CD14-positive monocyte (primary cell): ENCODE measurements at regions not wholly inside any gene's neighbourhood (a gene's known extent, or its start where the extent isn't known, plus 50 kb on each side); places are given as distances from the start of the nearest gene placed in this dataset.

Experiments
- DNase-seq, 3 donors: peaks; one replicate each; pipeline ENCODE4 v3.0.0-alpha.2; 2011 to 2022
- H2AFZ ChIP-seq: 2 replicates; pipeline ENCODE4 v1.6.0; 2012; ENCODE audit warnings: mild to moderate bottlenecking, low read depth, low read length, inconsistent platforms; ENCODE audit not compliant: insufficient read depth, poor library complexity, severe bottlenecking
- H3K27ac ChIP-seq, 2 donors: 1 replicate in 1 of 2; 2 replicates in 1 of 2; pipeline ENCODE4 v1.5.1; 2012 to 2013; ENCODE audit warnings: low read length in 2 of 2, control low read depth in 1 of 2, inconsistent platforms in 1 of 2, low read depth in 1 of 2, mild to moderate bottlenecking in 1 of 2
- H3K27me3 ChIP-seq, 2 donors: one replicate each; pipeline versions ENCODE4 v1.6.0 to v1.6.1; 2011 to 2013; ENCODE audit warnings: low read length in 2 of 2; ENCODE audit not compliant: control insufficient read depth in 2 of 2, insufficient read depth in 2 of 2
- H3K36me3 ChIP-seq, 2 donors: replicated peaks in 1 of 2; 1 replicate in 1 of 2; 2 replicates in 1 of 2; pipeline versions ENCODE4 v1.5.1 to v1.6.1; 2012 to 2013; ENCODE audit warnings: low read length in 2 of 2, control low read depth in 1 of 2, inconsistent platforms in 1 of 2, mild to moderate bottlenecking in 1 of 2; ENCODE audit not compliant: insufficient read depth in 2 of 2, control insufficient read depth in 1 of 2
- H3K4me1 ChIP-seq, 2 donors: 1 replicate in 1 of 2; 2 replicates in 1 of 2; pipeline versions ENCODE4 v1.5.1 to v1.6.1; 2012 to 2013; ENCODE audit warnings: low read length in 2 of 2, control low read depth in 1 of 2, inconsistent platforms in 1 of 2, mild to moderate bottlenecking in 1 of 2, moderate library complexity in 1 of 2; ENCODE audit not compliant: insufficient read depth in 2 of 2, control insufficient read depth in 1 of 2
- H3K4me2 ChIP-seq: replicated peaks from 2 replicates; pipeline ENCODE3; 2012; ENCODE audit warnings: low read length, moderate library complexity, mild to moderate bottlenecking; ENCODE audit not compliant: poor library complexity, severe bottlenecking; ENCODE audit errors: extremely low read depth
- H3K4me3 ChIP-seq, 3 experiments: fragments of 200-600 bp in 1 of 3; sonication (generic) in 1 of 3; replicated peaks in 1 of 3; 1 replicate in 2 of 3; 2 replicates in 1 of 3; pipeline ENCODE4 v1.5.1; 2011 to 2013; ENCODE audit warnings: low read length in 3 of 3, mild to moderate bottlenecking in 3 of 3, control low read depth in 2 of 3, low read depth in 2 of 3, inconsistent platforms in 1 of 3, moderate library complexity in 1 of 3
- H3K79me2 ChIP-seq: 2 replicates; pipeline ENCODE4 v1.6.0; 2012; ENCODE audit warnings: mild to moderate bottlenecking, control low read depth, inconsistent platforms, low read length, moderate library complexity; ENCODE audit not compliant: insufficient read depth
- H3K9ac ChIP-seq: 2 replicates; pipeline ENCODE4 v1.6.0; 2017; ENCODE audit warnings: low read length, mild to moderate bottlenecking; ENCODE audit not compliant: insufficient read depth, poor library complexity, severe bottlenecking
- H3K9me3 ChIP-seq, 2 donors: replicated peaks in 1 of 2; 1 replicate in 1 of 2; 2 replicates in 1 of 2; pipeline versions ENCODE4 v1.5.1 to v1.6.1; 2012 to 2013; ENCODE audit warnings: low read length in 2 of 2, control low read depth in 1 of 2; ENCODE audit not compliant: control insufficient read depth in 1 of 2, insufficient read depth in 1 of 2
- H4K20me1 ChIP-seq: 2 replicates; pipeline ENCODE4 v1.6.0; 2012; ENCODE audit warnings: mild to moderate bottlenecking, low read length, control low read depth, moderate library complexity; ENCODE audit not compliant: insufficient read depth
- H3K27ac Mint-ChIP-seq, 7 donors: one replicate each; pipeline ENCODE4 v1.8.0; 2020; ENCODE audit warnings: mild to moderate bottlenecking in 7 of 7, mixed read lengths in 7 of 7, moderate library complexity in 6 of 7, inconsistent platforms in 2 of 7
- H3K27me3 Mint-ChIP-seq, 3 donors: one replicate each; pipeline ENCODE4 v1.8.0; 2021 to 2022; ENCODE audit warnings: low read depth in 3 of 3, mild to moderate bottlenecking in 3 of 3, mixed read lengths in 3 of 3, moderate library complexity in 3 of 3, inconsistent platforms in 1 of 3
- H3K36me3 Mint-ChIP-seq, 2 donors: one replicate each; pipeline ENCODE4 v1.8.0; 2020; ENCODE audit warnings: mixed read lengths in 2 of 2, inconsistent platforms in 1 of 2, mild to moderate bottlenecking in 1 of 2
- H3K4me1 Mint-ChIP-seq: one replicate; pipeline ENCODE4 v1.8.0; 2020; ENCODE audit warnings: mild to moderate bottlenecking, mixed read lengths
- H3K4me3 Mint-ChIP-seq, 2 donors: one replicate each; pipeline ENCODE4 v1.8.0; 2020; ENCODE audit warnings: mild to moderate bottlenecking in 2 of 2, mixed read lengths in 2 of 2, moderate library complexity in 1 of 2
- H3K9me3 Mint-ChIP-seq, 7 donors: one replicate each; pipeline ENCODE4 v1.8.0; 2020 to 2022; ENCODE audit warnings: mixed read lengths in 7 of 7, mild to moderate bottlenecking in 6 of 7, moderate library complexity in 6 of 7, inconsistent platforms in 2 of 7
- whole genome bisulfite sequencing: methylation state at CpG from one replicate; pipeline ENCODE4 v1.1.5; 2013; ENCODE audit warnings: missing lambda C conversion rate; ENCODE audit not compliant: insufficient coverage; 5-methylcytosine and 5-hydroxymethylcytosine counted together
- intact Hi-C, 2 donors: fragments of 100-400 bp; cut with micrococcal nuclease; formaldehyde crosslinking; loops; one replicate each; pipeline versions ENCODE4 v1.15.0 to v1.15.1; 2023
- TF ChIP-seq, protein P1 (sequence below): fragments of 200-600 bp; IDR thresholded peaks from one replicate; pipeline ENCODE4 v1.8.0; 2022; ENCODE audit warnings: antibody characterized with exemption, mild to moderate bottlenecking

- Histone ChIP-seq H3K9me3 (no peaks in the 10 kb centered on the region), H3K27ac (no peak overlapping the region), H2AFZ (no peak overlapping the region), H3K4me3 (no peak overlapping the region), H3K79me2 (no peaks in the 10 kb centered on the region), H4K20me1 (no peaks in the 10 kb centered on the region), H3K4me2 (no peak overlapping the region), H3K36me3 (no peaks in the 10 kb centered on the region), H3K4me1 (no peaks in the 10 kb centered on the region), H3K9ac (no peak overlapping the region), H3K27me3 (no peaks in the 10 kb centered on the region)
- H3K4me3 Mint-ChIP-seq = no peak overlapping the region
- no peak overlapping the region for H3K27ac Mint-ChIP-seq
- no peaks in the 10 kb centered on the region for H3K27me3 Mint-ChIP-seq
- WGBS = no CpG with 5 or more reads among the region's 3 CpGs
- no peaks in the 10 kb centered on the region for H3K4me1 Mint-ChIP-seq
- TF ChIP-seq, protein P1, sequence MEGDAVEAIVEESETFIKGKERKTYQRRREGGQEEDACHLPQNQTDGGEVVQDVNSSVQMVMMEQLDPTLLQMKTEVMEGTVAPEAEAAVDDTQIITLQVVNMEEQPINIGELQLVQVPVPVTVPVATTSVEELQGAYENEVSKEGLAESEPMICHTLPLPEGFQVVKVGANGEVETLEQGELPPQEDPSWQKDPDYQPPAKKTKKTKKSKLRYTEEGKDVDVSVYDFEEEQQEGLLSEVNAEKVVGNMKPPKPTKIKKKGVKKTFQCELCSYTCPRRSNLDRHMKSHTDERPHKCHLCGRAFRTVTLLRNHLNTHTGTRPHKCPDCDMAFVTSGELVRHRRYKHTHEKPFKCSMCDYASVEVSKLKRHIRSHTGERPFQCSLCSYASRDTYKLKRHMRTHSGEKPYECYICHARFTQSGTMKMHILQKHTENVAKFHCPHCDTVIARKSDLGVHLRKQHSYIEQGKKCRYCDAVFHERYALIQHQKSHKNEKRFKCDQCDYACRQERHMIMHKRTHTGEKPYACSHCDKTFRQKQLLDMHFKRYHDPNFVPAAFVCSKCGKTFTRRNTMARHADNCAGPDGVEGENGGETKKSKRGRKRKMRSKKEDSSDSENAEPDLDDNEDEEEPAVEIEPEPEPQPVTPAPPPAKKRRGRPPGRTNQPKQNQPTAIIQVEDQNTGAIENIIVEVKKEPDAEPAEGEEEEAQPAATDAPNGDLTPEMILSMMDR = no peak
- H3K36me3 Mint-ChIP-seq = no peaks in the 10 kb centered on the region
- peaks cover 0 to 4% (median 0%) of the 10 kb centered on the region in 7 donors for H3K9me3 Mint-ChIP-seq
- intact Hi-C loops = no loop called here
- DNase-seq = no peak
Measured at GRCh38 chr6:121917263-121917829, 481.9 kb downstream of the GJA1 start.

GRCh38 chr6:121917834-121918559 lies 481.5 kb upstream of the HSF2 start:
- Histone ChIP-seq H3K4me3 (no peak overlapping the region), H2AFZ (no peak overlapping the region), H3K27ac (no peak overlapping the region), H4K20me1 (no peaks in the 10 kb centered on the region), H3K9ac (no peak overlapping the region), H3K4me1 (no peaks in the 10 kb centered on the region), H3K79me2 (no peaks in the 10 kb centered on the region), H3K9me3 (no peaks in the 10 kb centered on the region), H3K4me2 (no peak overlapping the region), H3K36me3 (no peaks in the 10 kb centered on the region), H3K27me3 (no peaks in the 10 kb centered on the region)
- Mint-ChIP-seq H3K27me3 (no peaks in the 10 kb centered on the region), H3K4me1 (no peaks in the 10 kb centered on the region), H3K36me3 (no peaks in the 10 kb centered on the region), H3K9me3 (peaks cover 0 to 4% (median 0%) of the 10 kb centered on the region in 7 donors), H3K4me3 (no peak overlapping the region), H3K27ac (no peak overlapping the region)
- intact Hi-C loops = no loop called here
- TF ChIP-seq, protein P1 = no peak
- no peak for DNase-seq
- no CpG with 5 or more reads among the region's 1 CpG for WGBS
